Umbilical cord (tissue), 1 donor: ENCODE measurements at regions not wholly inside any gene's neighbourhood (a gene's known extent, or its start where the extent isn't known, plus 50 kb on each side); places are given as distances from the start of the nearest gene placed in this dataset.

Experiments
- DNase-seq: peaks from one replicate; pipeline ENCODE4 v3.0.0-alpha.2; 2015; ENCODE audit warnings: low spot score

GRCh38 chr5:3051400-3051799, 299.9 kb upstream of the IRX2 start:
- no peak for DNase-seq

DNA sequence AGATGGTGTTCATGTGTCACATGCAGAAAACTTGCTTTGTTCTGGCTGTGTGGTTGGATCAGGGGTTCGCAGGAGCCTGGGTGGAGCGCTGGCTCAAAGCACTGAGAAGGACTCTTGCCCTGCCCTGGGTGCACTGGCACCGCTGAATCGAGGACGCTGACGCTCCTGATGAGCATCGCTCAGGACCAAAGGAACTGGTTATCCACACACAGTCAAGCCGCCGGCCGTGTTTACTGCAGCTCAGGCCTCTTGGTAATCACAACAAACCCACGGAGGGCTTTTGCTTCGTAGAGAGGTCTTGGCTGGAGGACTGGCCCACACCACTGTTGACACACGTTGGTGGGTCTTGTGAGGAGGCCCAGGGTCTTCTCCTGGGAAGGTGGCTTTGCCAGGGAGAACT, 299.4 kb upstream of the IRX2 start:
- DNase-seq: no peak

- no peak for DNase-seq
Measured at GRCh38 chr5:3049261-3049660, 297.8 kb upstream of the IRX2 start.

- no peak for DNase-seq
Measured at GRCh38 chr5:3047212-3047774, 295.8 kb upstream of the IRX2 start.

- no peak for DNase-seq
Measured at GRCh38 chr5:3043600-3043999, 292.1 kb upstream of the IRX2 start.

DNA sequence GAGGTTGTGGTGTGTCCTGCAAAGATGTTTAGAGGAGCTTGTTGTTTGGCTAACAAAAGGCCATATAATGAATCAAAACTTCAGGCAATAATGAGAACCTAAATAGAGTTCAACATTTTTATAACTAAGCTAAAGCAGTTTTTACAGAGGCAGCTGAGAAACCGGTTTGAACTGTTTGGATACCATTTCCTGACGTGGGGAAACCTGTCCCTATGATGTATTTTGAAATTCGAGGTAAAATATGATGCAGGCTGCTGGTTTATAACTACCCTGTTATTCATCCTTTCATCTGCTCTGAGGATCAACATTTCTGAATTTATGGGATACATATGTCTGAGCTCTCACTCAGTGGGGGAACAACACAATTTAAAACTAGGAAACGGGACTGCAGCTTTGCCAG, 289.5 kb upstream of the IRX2 start:
- DNase-seq: peak; percentile 30

DNA sequence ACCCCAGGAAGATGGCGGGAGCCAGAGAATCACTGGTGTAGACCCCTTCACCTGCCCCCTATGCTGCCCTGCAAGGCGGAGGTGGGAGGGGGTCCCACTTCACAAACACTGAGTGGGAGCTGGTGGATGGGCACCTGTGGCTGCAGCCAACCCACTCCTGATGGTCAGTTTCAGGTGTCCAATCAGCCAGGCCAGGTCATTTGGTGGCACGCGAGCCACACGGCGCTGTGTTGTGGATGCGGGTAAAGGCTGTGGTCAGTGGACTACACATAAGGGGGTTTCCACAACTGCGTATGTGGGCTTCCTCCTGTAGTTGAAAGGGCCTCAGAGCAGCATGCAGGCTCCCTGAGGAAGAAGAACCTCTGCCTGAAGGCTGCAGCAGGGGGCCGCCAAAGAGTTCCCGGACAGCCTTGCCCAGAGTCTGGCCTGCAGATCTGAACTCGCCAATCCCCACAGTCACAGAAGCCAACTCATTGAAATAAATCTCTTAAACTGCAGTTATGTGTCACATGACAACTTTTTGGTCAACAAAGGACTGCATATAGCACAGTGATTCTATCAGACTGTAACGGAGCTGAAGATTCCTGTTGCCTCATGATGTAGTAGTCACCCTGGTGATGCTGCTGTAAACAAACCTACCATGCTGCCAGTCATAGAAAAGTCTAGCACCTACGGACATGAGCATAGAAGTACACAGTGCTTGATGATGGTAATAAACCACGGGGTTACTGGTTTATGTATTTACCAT, 284.7 kb upstream of the IRX2 start:
- DNase-seq: no peak

DNA sequence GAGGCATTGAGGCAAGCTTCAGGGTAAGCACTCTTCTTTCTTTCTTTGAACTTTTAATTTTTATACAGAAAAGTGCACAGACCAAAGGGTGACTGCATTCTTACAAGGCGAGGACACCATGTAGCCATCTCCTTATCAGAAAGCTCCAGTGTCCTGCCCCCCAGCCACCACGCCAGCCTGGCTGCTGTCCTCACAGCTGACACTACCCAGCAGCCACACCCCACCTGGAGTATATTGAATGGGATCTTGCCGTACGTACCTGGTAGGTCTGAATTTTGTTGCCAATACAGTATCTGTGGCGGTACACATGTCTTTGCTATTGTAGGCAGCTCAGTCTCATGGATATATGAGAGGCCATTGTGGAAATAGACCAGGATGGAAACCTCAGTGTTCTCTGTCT, 284.0 kb upstream of the IRX2 start:
- no peak for DNase-seq

- DNase-seq: no peak
Measured at GRCh38 chr5:3034881-3035280, 283.4 kb upstream of the IRX2 start.

DNA sequence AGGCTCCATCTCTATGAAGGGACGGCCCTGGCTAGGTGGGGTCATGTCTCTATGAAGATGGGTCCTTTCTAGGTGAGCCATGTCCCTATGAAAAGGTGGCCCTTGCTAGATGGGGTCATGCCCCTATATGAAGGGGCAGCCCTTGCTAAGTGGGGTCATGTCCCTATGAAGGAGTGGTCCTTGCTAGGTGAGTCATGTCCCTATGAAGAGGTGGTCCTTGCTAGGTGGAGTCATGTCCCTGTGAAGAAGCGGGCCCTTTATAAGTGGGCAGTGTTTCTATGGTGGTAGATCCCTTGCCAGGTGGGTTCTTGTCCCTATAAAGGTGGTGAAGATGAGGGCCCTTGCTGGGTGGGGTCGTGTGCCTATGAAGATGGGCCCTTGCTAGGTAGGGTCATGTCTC, 283.0 kb upstream of the IRX2 start:
- DNase-seq: no peak

GRCh38 chr5:3033033-3033755, 281.7 kb upstream of the IRX2 start:
- DNase-seq: no peak

DNA sequence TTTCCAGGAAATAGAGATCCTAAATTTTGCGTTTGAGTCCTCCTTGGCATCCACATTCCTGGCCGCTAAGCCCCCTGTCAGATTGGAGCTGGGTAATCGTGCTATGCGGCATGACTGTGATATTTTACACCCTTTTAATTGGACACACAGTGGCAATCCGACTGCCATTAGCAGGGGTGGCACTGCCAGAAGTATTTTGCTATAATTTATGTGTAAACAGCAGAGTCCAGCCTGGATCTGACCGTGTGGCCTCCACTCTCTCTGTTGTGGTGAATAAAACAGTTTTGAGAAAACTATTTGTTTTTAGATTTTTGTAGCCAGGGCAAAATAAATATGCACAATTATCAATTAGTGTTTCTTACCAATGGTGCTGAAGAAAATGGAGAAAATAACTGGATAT, 281.0 kb upstream of the IRX2 start:
- no peak for DNase-seq

DNA sequence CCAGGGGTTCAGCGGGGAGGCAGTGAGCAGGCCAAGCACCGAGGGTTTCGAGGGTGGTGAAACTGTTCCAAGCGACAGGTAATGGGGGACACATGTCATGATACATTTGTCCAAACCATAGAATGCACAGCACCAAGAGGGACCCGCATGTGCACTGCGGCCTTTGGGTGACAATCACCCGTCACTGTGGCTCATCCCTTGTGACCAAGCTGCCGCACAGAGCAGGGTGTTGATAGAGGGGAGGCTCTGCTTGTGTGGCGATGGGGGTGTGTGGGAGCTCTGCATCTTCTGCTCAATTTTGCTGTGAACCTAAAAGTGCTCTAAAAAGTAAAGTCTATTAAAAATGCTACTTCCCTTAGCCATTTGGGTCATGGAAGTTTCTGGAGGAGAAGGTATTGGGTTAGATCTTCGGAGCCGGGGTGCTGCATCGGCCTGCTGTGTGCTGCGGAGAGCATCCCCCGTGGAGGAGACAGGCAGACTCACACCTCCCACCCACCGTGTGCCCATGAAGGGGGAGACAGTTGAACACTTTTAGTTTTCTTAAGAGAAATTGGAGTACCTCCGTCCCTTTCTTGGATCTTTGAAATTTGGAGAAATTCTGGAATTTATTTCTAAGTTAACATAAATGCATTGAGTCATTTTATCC, 280.4 kb upstream of the IRX2 start:
- no peak for DNase-seq

DNA sequence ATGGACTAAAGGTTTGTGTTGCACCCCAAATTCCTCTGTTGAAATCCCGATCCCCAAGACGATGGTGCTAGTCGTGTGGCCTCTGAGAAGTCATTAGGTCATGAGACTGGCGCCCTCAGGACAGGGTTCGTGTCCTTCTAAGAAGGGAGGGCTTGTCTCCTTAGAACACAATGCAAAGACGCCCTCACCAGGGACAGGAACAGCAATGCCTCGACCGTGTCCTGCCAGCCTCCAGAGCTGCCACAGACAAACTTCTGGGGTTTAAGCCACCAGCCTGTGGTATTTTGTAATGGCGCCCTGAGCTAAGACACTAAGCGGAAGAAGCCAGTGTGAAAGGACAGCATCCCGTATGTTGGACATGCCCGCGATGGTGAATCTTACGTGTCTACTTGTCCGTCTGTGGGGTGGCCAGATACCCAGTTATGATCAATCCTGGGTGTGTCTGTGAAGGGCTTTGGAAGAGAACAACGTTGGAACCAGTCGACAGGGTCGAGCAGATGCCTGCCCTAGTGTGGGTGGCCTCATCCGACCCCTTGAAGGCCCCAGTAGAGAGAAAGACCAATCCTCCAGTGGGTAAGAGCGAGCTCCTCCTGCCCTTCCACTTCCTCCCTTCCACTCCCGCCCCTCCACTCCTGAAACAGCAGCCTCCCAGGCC, 279.2 kb upstream of the IRX2 start:
- DNase-seq: no peak

DNA sequence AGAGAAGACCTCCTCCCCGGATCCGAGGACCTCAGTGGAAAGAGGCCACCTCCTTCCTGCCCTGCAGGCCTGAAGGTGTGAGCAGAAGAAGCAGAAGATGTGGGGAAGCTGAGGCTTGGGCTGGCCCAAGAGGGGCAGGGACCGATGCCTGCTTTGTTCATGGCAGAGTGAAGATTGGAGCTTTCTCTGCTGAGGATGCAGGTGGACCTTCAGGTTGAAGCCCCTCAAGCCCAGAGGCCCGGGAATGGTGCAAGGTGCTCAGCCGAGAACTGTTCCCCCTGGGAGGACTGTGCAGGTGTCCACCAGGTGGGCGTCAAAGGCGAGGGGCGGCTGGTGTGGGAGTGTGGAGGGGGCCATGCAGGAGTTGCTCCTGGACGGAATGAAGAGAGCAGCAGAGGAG, 277.9 kb upstream of the IRX2 start:
- no peak for DNase-seq

DNA sequence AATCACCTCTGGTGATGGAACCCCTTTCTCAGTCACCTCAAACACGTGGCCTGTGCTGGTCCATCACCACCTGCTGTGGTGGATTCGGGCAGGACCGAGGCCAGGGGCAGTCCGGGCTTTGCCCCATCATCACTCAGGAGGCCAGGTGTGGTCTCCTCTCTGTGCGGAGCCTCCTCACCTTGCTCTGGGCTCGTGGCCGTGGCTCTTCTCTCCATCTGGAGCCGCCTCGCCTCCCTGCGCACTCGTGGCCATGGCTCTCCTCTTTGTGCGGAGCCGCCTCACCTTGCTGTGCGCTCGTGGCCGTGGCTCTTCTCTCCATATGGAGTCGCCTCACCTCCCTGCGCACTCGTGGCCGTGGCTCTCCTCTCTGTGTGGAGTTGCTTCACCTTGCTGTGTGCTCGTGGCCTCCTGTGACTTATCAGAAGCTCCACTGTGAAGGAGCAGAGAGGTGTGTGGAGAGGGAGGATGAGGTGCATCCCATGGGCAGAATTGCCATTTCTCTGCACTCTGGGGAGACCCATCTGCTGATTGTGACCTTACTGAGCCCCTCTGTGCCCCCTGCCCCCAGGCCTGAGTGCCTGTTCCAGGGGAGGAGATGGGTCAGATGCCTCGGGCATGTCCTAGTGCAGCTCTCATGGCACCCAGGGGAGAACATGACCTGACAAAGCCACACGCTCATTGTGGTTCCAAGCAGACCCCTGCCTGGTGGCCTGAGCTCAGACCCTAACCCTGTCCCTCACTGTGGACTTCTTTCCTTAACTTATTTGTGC, 276.6 kb upstream of the IRX2 start:
- no peak for DNase-seq

- peak; percentile 1 for DNase-seq
Measured at GRCh38 chr5:3027185-3027865, 275.8 kb upstream of the IRX2 start.

DNA sequence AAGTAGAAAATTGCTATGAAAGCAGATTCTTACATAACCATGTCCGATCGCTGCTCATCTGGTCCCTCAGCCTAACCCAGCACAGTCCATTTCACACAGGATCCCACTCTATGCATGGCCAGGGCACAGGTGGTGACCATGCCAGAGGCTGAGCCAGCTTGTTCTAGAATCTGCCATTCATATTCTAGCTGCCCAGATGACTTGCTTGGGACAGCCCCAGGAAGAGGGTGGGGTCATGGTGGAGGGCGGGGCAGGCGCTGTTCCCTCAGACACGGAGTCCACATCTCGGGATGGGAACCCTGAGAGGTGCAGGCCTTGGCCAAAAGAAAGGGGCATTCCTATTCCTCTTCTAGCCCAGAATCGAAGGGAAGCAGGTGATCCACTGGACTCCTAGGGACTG, 275.2 kb upstream of the IRX2 start:
- no peak for DNase-seq

GRCh38 chr5:3026099-3026498, 274.6 kb upstream of the IRX2 start:
- no peak for DNase-seq

GRCh38 chr5:3025392-3025791, 273.9 kb upstream of the IRX2 start:
- DNase-seq: no peak

GRCh38 chr5:3024976-3025375, 273.5 kb upstream of the IRX2 start:
- DNase-seq: no peak
